ENCODE measurements at regions not wholly inside any gene's neighbourhood (a gene's known extent, or its start where the extent isn't known, plus 50 kb on each side); places are given as distances from the start of the nearest gene placed in this dataset.

DNA sequence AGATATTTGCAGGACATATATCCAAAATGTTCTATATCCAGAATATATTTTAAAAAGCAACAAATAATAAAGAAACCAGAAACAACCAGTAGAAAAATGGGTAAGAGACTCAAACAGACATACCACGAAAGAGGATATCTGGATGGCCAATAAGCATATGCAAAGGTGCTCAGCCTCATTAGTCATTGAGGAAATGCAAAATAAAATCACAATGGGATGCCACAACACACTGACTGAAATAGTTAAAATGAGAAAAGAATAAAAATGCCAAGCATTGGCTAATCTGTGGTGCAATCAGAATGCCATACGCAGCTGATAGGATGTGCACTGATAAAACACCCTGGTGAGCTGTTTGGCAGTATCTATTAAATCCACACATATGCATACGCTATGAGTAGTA lies 265.8 kb upstream of the ANKH start:
- Mint-ChIP-seq H3K36me3 (ENCODE audit: low read depth) (no peaks in the 10 kb centered on the region), H3K4me3 (no peak overlapping the region), H3K27me3 (ENCODE audit: low read depth) (no peaks in the 10 kb centered on the region), H3K27ac (no peak overlapping the region), H3K9me3 (no peaks in the 10 kb centered on the region), H3K4me1 (peaks cover 13% of the 10 kb centered on the region)
- TF ChIP-seq, protein P1, sequence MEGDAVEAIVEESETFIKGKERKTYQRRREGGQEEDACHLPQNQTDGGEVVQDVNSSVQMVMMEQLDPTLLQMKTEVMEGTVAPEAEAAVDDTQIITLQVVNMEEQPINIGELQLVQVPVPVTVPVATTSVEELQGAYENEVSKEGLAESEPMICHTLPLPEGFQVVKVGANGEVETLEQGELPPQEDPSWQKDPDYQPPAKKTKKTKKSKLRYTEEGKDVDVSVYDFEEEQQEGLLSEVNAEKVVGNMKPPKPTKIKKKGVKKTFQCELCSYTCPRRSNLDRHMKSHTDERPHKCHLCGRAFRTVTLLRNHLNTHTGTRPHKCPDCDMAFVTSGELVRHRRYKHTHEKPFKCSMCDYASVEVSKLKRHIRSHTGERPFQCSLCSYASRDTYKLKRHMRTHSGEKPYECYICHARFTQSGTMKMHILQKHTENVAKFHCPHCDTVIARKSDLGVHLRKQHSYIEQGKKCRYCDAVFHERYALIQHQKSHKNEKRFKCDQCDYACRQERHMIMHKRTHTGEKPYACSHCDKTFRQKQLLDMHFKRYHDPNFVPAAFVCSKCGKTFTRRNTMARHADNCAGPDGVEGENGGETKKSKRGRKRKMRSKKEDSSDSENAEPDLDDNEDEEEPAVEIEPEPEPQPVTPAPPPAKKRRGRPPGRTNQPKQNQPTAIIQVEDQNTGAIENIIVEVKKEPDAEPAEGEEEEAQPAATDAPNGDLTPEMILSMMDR (IDR thresholded peaks at IDR 0.05; ENCODE audit: unreplicated experiment in 3 of 3): no peak

DNA sequence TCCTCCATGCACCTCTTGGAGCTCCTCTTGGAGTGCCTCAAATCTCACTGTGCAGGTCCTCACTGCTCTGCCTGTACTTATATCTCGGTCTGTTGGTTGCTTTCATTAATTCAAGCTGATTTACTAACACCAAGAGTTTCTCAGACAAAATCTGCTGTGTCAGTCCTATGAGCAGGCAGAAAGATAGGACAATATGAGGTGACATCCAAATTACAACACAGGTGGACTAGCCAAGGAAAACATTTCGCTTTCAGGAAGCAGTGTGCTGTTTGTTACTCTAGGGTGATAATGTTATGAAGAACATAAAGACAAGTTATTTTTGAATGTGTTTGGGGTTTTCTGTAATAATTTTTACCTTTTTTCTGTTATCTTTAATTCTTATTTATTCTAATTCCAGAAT lies 264.1 kb upstream of the ANKH start:
- no peaks in the 10 kb centered on the region for H3K36me3 Mint-ChIP-seq (ENCODE audit: low read depth)
- H3K4me1 Mint-ChIP-seq: peaks cover 13% of the 10 kb centered on the region
- no peak overlapping the region for H3K4me3 Mint-ChIP-seq
- H3K27ac Mint-ChIP-seq: no peak overlapping the region
- no peaks in the 10 kb centered on the region for H3K27me3 Mint-ChIP-seq (ENCODE audit: low read depth)
- TF ChIP-seq, protein P1 (IDR thresholded peaks at IDR 0.05; ENCODE audit: unreplicated experiment in 3 of 3): no peak
- peaks cover 7% of the 10 kb centered on the region for H3K9me3 Mint-ChIP-seq

DNA sequence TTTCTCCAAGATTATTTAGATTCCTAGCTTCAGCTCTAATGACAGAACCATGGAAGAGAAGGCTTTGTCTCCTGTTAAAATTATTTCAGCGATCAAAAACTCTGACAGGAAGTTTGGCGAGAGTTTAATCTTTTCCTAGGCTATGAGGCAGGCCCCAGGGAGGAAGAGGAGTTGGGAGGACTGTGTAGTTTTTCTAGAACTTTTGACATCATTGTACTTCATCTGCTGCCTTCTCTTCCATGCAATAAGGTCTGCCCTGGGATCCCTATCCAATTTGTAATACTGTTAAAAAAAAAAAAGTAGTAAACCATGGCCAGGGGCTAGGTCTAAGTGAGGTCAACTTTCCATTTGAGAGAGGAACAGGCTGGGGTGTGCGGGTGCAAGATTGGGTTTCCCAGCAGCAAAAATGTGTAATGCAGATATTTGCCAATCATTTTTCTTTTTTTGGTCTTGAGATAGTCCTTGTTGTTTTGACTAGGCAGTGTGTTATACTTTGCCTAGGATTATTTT lies 261.9 kb upstream of the ANKH start:
- Mint-ChIP-seq H3K4me3 (no peak overlapping the region), H3K36me3 (ENCODE audit: low read depth) (no peaks in the 10 kb centered on the region), H3K4me1 (peaks cover 13% of the 10 kb centered on the region), H3K27me3 (ENCODE audit: low read depth) (no peaks in the 10 kb centered on the region), H3K27ac (peak overlapping the region in 2 of 3 experiments; percentile 3 to 35), H3K9me3 (peaks cover 20% of the 10 kb centered on the region)
- TF ChIP-seq, protein P1 (IDR thresholded peaks at IDR 0.05; ENCODE audit: unreplicated experiment in 3 of 3): no peak

DNA sequence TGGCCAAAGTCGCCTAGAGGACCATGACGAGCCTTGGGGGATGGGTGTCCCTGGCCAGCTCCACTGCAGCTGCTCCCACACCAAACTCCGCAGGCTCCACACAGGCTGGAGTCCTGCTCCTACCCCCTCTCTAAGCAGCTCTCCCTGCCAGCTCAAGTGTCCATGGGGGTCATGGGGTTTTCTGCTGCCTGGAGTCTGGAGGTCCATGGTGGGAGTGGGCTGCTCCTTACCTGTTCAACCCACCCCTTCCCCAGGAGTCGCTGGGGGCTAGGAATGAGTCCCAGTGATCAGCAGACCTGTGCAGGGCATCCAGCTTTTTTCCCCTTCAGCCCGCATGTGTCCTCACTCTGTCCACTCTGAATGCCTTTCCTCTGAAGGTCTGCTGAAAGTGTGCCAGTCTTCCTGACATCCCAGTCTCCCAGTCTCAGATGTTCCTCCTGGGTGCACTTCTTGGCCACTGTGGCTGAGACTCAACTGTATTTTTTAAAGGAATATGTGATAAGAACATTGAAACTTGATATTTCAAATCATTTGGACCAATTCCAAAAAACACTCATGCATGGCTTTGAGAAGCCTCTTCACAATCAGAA lies 261.3 kb upstream of the ANKH start:
- Mint-ChIP-seq H3K9me3 (peaks cover 26% of the 10 kb centered on the region), H3K27me3 (ENCODE audit: low read depth) (no peaks in the 10 kb centered on the region), H3K27ac (peak overlapping the region in 2 of 3 experiments; percentile 3 to 14), H3K36me3 (ENCODE audit: low read depth) (no peaks in the 10 kb centered on the region), H3K4me1 (peaks cover 13% of the 10 kb centered on the region), H3K4me3 (no peak overlapping the region)
- TF ChIP-seq, protein P1 (IDR thresholded peaks at IDR 0.05; ENCODE audit: unreplicated experiment in 3 of 3): no peak

DNA sequence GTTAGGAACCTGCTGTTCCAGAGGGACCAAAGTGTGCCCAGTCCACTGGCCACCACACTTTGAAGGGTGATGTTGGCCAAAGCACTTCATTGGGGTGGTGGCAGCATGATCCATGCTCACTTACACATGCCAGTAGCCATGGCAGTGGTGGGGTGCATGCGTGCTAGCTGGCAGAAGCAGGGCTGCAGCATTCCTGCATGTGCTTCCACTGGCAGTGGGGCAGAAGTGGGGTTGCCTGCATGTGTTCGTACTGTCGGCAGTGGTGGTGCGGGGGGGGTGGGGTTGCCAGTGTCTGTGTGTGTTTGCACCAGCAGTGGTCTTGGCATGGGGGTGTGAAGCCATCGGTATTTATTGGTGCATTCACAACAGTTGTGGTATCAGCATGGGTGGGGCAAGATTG lies 260.3 kb upstream of the ANKH start:
- peaks cover 13% of the 10 kb centered on the region for H3K4me1 Mint-ChIP-seq
- peaks cover 29% of the 10 kb centered on the region for H3K9me3 Mint-ChIP-seq
- no peaks in the 10 kb centered on the region for H3K36me3 Mint-ChIP-seq (ENCODE audit: low read depth)
- H3K4me3 Mint-ChIP-seq: no peak overlapping the region
- H3K27ac Mint-ChIP-seq: no peak overlapping the region
- no peaks in the 10 kb centered on the region for H3K27me3 Mint-ChIP-seq (ENCODE audit: low read depth)
- TF ChIP-seq, protein P1 (IDR thresholded peaks at IDR 0.05; ENCODE audit: unreplicated experiment in 3 of 3): no peak

Measured in nephron (organoid).